ENCODE measurements at regions not wholly inside any gene's neighbourhood (a gene's known extent, or its start where the extent isn't known, plus 50 kb on each side); places are given as distances from the start of the nearest gene placed in this dataset.

DNA sequence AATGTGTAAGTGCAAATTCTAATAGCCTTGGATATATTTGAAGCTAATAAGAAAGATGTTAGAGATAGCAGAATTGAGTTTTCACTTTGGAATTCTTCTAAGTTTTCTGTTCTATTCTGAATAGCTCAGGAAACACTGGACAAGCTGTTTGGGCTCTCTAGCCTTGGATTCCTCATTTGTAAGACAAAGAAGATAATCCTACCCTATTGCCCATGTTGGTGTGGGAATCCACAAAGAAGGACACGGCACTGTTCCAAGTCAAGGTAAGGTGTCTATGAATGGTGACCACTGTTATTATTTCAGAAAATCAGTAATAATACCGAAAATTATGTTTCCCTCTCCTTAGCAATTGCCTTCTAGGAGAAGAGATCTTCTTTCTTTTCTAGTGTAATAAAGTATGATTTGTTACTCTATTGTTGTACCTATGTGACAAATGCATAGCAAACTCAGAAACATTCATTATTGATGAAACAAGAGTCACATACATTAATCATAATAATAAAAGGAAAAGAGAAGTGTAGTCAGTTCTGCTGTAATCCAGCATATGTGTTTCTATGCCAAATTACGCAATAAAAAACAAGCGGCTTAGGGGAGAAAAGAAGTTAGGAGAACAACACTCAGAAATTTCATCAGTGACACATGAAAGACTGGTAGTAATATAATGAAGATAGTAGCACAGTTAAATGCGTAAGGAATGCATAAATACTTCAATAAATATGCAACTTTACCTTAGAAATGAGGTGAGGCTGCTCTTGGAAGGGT is 1012.3 kb upstream of the PHF14 start:
- Histone ChIP-seq H3K9me3 (no peaks in the 10 kb centered on the region), H3K4me1 (no peaks in the 10 kb centered on the region), H3K36me3 (no peaks in the 10 kb centered on the region), H3K27ac (no peak overlapping the region), H3K4me3 (no peak overlapping the region), H3K27me3 (ENCODE audit: low read depth) (no peaks in the 10 kb centered on the region)
- DNase-seq: no peak
- TF ChIP-seq, protein P1, sequence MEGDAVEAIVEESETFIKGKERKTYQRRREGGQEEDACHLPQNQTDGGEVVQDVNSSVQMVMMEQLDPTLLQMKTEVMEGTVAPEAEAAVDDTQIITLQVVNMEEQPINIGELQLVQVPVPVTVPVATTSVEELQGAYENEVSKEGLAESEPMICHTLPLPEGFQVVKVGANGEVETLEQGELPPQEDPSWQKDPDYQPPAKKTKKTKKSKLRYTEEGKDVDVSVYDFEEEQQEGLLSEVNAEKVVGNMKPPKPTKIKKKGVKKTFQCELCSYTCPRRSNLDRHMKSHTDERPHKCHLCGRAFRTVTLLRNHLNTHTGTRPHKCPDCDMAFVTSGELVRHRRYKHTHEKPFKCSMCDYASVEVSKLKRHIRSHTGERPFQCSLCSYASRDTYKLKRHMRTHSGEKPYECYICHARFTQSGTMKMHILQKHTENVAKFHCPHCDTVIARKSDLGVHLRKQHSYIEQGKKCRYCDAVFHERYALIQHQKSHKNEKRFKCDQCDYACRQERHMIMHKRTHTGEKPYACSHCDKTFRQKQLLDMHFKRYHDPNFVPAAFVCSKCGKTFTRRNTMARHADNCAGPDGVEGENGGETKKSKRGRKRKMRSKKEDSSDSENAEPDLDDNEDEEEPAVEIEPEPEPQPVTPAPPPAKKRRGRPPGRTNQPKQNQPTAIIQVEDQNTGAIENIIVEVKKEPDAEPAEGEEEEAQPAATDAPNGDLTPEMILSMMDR (IDR thresholded peaks at IDR 0.05): no peak
- no peak for ATAC-seq
- intact Hi-C loops (cut with DNase I): no loop called here

DNA sequence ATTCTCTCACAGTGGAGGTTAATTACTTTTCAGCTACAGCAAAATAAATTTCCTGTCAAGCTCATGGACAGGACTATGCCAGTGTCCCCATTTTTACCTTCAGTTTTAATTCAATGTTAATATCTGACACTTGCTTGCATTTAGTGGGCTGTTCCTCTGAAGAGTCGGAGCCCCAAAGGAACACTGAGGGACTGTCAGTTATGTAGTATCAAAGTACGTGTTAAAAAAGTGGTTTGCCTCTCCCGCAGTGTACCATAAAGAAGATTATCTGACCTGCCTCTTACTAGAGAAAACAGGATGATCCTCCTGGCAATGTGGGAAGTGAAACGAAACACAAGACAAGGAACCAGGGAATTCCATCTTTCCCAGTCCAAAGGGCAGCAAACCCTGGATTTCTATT is 1010.9 kb upstream of the PHF14 start:
- no peak overlapping the region for H3K4me3 ChIP-seq
- no peaks in the 10 kb centered on the region for H3K27me3 ChIP-seq (ENCODE audit: low read depth)
- TF ChIP-seq, protein P1 (IDR thresholded peaks at IDR 0.05): no peak
- intact Hi-C loops (cut with DNase I): no loop called here
- DNase-seq (no peak), ATAC-seq (no peak)
- H3K27ac ChIP-seq: no peak overlapping the region
- no peaks in the 10 kb centered on the region for H3K9me3 ChIP-seq
- no peaks in the 10 kb centered on the region for H3K4me1 ChIP-seq
- H3K36me3 ChIP-seq: no peaks in the 10 kb centered on the region

DNA sequence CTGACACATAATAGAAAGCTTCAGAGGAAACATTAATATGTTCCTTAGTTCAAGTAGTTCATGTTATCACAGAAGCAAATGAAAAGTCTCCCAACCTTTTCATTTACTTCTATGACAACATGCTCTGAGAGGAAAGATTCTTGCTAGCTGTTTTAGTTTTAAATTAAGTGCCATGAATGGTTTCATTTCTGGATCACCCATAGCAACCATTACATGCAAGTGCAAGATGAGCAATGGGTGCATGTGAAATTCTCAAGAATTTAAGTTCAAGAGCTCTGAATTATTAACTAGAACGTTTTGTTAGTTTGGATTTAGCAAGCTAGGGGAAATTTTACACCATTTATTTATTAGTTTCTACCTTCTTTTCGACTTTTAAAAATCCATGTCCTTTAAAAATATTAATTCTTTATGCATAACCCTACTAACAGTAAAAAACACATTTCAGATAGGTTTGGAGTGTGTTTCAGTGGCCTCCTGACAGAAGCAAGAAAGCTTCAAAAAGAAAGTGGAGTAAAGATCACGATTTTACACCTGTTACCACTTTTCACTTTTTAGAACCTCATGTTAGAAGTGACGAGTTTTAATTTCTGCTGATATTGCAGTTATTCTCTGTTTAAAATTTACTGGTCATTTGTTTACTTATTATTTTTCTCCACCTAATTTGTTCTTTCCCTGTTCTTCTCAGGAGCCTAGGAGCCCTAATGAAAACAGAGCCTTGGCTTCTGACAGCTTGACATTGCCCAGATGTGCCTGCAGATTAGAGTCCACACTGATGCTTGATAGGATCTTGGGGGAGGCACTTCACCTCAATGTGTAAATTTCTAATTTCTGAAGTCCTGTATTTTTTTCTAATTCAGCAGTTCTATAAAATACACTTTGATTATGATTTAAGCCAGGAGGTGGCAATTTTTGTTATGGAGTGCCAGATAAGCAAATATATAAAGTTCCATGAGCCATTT is 995.3 kb upstream of the PHF14 start:
- TF ChIP-seq, protein P1 (IDR thresholded peaks at IDR 0.05): no peak
- Histone ChIP-seq H3K4me1 (no peaks in the 10 kb centered on the region), H3K4me3 (no peak overlapping the region), H3K27ac (no peak overlapping the region), H3K27me3 (ENCODE audit: low read depth) (no peaks in the 10 kb centered on the region), H3K36me3 (no peaks in the 10 kb centered on the region), H3K9me3 (no peaks in the 10 kb centered on the region)
- DNase-seq: no peak
- intact Hi-C loops (cut with DNase I): no loop called here
- no peak for ATAC-seq

DNA sequence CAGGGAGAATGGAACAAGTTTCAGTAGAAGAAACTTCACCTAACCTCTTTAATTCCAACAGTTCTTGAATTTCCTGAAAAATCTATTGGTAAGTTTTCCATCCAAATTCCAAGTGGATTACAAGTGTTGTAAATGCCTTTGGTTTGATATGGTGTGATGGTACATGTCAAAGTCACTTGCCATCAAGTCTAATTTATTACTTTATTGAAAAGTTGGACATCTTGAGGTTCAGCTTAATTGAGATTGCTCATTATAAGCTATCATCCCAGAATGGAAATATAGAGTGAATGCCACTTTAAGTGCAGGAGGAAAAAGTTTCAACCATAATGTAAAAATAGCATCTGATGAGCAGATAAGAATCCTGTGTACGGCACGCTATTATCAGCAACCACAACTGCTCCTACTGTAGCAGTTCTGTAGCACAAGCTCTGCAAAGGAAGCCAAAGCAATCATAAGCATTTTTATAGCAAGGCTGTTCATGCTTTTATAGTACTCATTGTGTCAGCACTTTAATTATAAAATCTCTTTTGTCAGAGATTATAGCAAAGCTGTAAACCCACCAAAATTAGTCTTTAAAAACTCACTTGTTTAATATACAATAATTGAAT is 991.8 kb upstream of the PHF14 start:
- Histone ChIP-seq H3K36me3 (no peaks in the 10 kb centered on the region), H3K4me3 (no peak overlapping the region), H3K27ac (no peak overlapping the region), H3K9me3 (no peaks in the 10 kb centered on the region), H3K4me1 (no peaks in the 10 kb centered on the region), H3K27me3 (ENCODE audit: low read depth) (no peaks in the 10 kb centered on the region)
- intact Hi-C loops (cut with DNase I): no loop called here
- ATAC-seq (no peak), DNase-seq (no peak)
- TF ChIP-seq, protein P1 (IDR thresholded peaks at IDR 0.05): no peak

DNA sequence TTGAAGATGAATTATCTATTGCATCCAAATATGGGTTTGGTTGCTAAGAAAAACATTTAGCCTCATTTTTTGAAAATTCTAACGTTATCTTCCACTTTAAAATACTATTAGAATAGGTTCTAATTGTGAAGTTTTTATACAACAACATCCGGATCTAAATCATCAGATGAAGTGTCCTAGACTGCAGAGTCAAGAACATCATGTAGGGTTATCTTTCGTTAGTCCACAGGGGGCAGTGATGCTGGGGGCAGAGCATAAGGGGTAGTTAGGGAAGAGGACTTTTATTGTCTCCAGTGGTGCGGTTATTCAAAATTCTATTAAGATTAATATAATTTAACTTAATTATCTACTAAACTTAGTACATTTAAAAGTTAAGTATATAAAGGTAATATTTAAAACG is 990.6 kb upstream of the PHF14 start:
- no peak for DNase-seq
- no peak for ATAC-seq
- Histone ChIP-seq H3K4me1 (no peaks in the 10 kb centered on the region), H3K27ac (no peak overlapping the region), H3K27me3 (ENCODE audit: low read depth) (no peaks in the 10 kb centered on the region), H3K9me3 (peaks cover 3% of the 10 kb centered on the region), H3K36me3 (no peaks in the 10 kb centered on the region), H3K4me3 (no peak overlapping the region)
- intact Hi-C loops (cut with DNase I): no loop called here
- TF ChIP-seq, protein P1 (IDR thresholded peaks at IDR 0.05): no peak

All from lower lobe of right lung (tissue), 2 donors.